IMR-90 (cell line): ENCODE measurements at regions not wholly inside any gene's neighbourhood (a gene's known extent, or its start where the extent isn't known, plus 50 kb on each side); places are given as distances from the start of the nearest gene placed in this dataset.
A peak's percentile ranks its signal among the peaks of the same experiment; 100 is the strongest.

ENCODE experiments used
- ATAC-seq: fragments of 200-7000 bp; cut with Tn5 transposase; 2 replicates; pipeline ENCODE4 v1.9.1; 2020; ENCODE audit warnings: low read depth, mild to moderate bottlenecking, moderate library complexity
- BruUV-seq: library from RNA; stranded (reverse); fragments of 400-500 nt; replicated peaks from 2 replicates; lab custom pipeline; 2021; lab: Mats Ljungman, UMichigan
- CTCF ChIA-PET: fragments of 300-600 bp; formaldehyde crosslinking; extraction: SDS; loops from one replicate; lab custom pipeline; 2021; ENCODE audit warnings: antibody characterized with exemption; lab: Yijun Ruan, JAX
- POLR2A ChIA-PET: fragments of 300-600 bp; sonication (Branson Sonifier 250); formaldehyde crosslinking; loops from one replicate; lab custom pipeline; 2022; ENCODE audit warnings: antibody characterized with exemption; ENCODE audit not compliant: unreplicated experiment; lab: Charles Lee
- DNase-seq: peaks from one replicate; pipeline ENCODE4 v3.0.0; 2013
- H2AFZ ChIP-seq: replicated peaks from 2 replicates; pipeline ENCODE3; 2013; ENCODE audit warnings: low read length, mild to moderate bottlenecking; ENCODE audit not compliant: poor library complexity
- H2AK5ac ChIP-seq: 2 replicates; pipeline ENCODE4 v1.6.1; 2013; ENCODE audit warnings: low read depth, low read length, inconsistent platforms
- H2AK9ac ChIP-seq: replicated peaks from 2 replicates; pipeline ENCODE3; 2013; ENCODE audit warnings: mild to moderate bottlenecking, low read depth, low read length, moderate library complexity; ENCODE audit not compliant: poor library complexity
- H2BK120ac ChIP-seq: 2 replicates; pipeline ENCODE4 v1.6.1; 2013; ENCODE audit warnings: low read depth, low read length, inconsistent platforms
- H2BK15ac ChIP-seq: 3 replicates; pipeline ENCODE4 v1.6.1; 2013; ENCODE audit warnings: low read depth, low read length, inconsistent platforms
- H2BK20ac ChIP-seq: 2 replicates; pipeline ENCODE4 v1.6.1; 2013; ENCODE audit warnings: low read depth, mild to moderate bottlenecking, inconsistent platforms, low read length, moderate library complexity
- H2BK5ac ChIP-seq: 2 replicates; pipeline ENCODE4 v1.6.1; 2013; ENCODE audit warnings: mild to moderate bottlenecking, low read depth, low read length, inconsistent platforms; ENCODE audit not compliant: poor library complexity, severe bottlenecking
- H3K14ac ChIP-seq: replicated peaks from 2 replicates; pipeline ENCODE4 v1.6.1; 2013; ENCODE audit warnings: low read depth, low read length, inconsistent platforms
- H3K18ac ChIP-seq: 2 replicates; pipeline ENCODE4 v1.6.1; 2013; ENCODE audit warnings: low read depth, low read length, control low read depth
- H3K23ac ChIP-seq: 2 replicates; pipeline ENCODE4 v1.6.1; 2013; ENCODE audit warnings: low read depth, low read length, inconsistent platforms
- H3K27ac ChIP-seq: 2 replicates; pipeline ENCODE4 v1.5.1; 2013; ENCODE audit warnings: mild to moderate bottlenecking, control low read depth, low read length; ENCODE audit not compliant: insufficient read depth
- H3K27me3 ChIP-seq: 2 replicates; pipeline ENCODE4 v1.6.1; 2013; ENCODE audit warnings: low read length; ENCODE audit not compliant: control insufficient read depth, insufficient read depth
- H3K36me3 ChIP-seq: 2 replicates; pipeline ENCODE4 v1.6.1; 2013; ENCODE audit warnings: low read length, mixed read lengths; ENCODE audit not compliant: control insufficient read depth, insufficient read depth
- H3K4ac ChIP-seq: 2 replicates; pipeline ENCODE4 v1.6.1; 2013; ENCODE audit warnings: low read depth, low read length, inconsistent platforms
- H3K4me1 ChIP-seq: 2 replicates; pipeline ENCODE4 v1.6.1; 2013; ENCODE audit warnings: low read length, mixed read lengths; ENCODE audit not compliant: control insufficient read depth, insufficient read depth
- H3K4me2 ChIP-seq: 2 replicates; pipeline ENCODE4 v1.6.1; 2013; ENCODE audit warnings: low read depth, mild to moderate bottlenecking, control low read depth, low read length, moderate library complexity
- H3K4me3 ChIP-seq: 2 replicates; pipeline ENCODE4 v1.5.1; 2013; ENCODE audit warnings: low read depth, mild to moderate bottlenecking, control low read depth, low read length, moderate library complexity; ENCODE audit not compliant: insufficient read depth
- H3K56ac ChIP-seq: 2 replicates; pipeline ENCODE4 v1.6.1; 2013; ENCODE audit warnings: low read length, inconsistent platforms; ENCODE audit not compliant: insufficient read depth; ENCODE audit errors: extremely low read depth
- H3K79me1 ChIP-seq, 2 experiments: 2 replicates each; pipeline ENCODE4 v1.6.1; 2013; ENCODE audit warnings: low read length in 2 of 2, inconsistent platforms in 1 of 2, low read depth in 1 of 2
- H3K9ac ChIP-seq: 2 replicates; pipeline ENCODE4 v1.6.1; 2013; ENCODE audit warnings: low read depth, low read length, control low read depth
- H3K9me1 ChIP-seq: 2 replicates; pipeline ENCODE4 v1.6.1; 2013; ENCODE audit warnings: low read length, inconsistent platforms; ENCODE audit not compliant: insufficient read depth
- H3K9me3 ChIP-seq: 2 replicates; pipeline ENCODE4 v1.6.1; 2013; ENCODE audit warnings: low read length; ENCODE audit not compliant: control insufficient read depth, insufficient read depth
- H4K20me1 ChIP-seq: 2 replicates; pipeline ENCODE4 v1.6.1; 2013; ENCODE audit warnings: low read length, inconsistent platforms; ENCODE audit not compliant: insufficient read depth
- H4K5ac ChIP-seq: 2 replicates; pipeline ENCODE4 v1.6.1; 2013; ENCODE audit warnings: mild to moderate bottlenecking, low read depth, low read length, control low read depth
- H4K8ac ChIP-seq, 2 experiments: 2 replicates each; pipeline ENCODE4 v1.6.1; 2013; ENCODE audit warnings: low read depth in 2 of 2, low read length in 2 of 2, control low read depth in 1 of 2, inconsistent platforms in 1 of 2
- H4K91ac ChIP-seq: 2 replicates; pipeline ENCODE4 v1.6.1; 2013; ENCODE audit warnings: low read depth, low read length, inconsistent platforms; ENCODE audit not compliant: insufficient read depth
- CTCF ChIP-seq: conservative IDR thresholded peaks from 2 replicates; pipeline ENCODE4 v1.5.1; 2012; ENCODE audit warnings: mild to moderate bottlenecking, low read depth, low read length, improper control_type of control experiment
- MAFK ChIP-seq: IDR thresholded peaks from 2 replicates; pipeline ENCODE4 v1.6.1; 2012; ENCODE audit warnings: low read depth, low read length, improper control_type of control experiment
- RAD21 ChIP-seq: IDR thresholded peaks from 2 replicates; pipeline ENCODE4 v1.6.1; 2012; ENCODE audit warnings: low read length, improper control_type of control experiment
- WGBS, 2 experiments: methylation state at CpG; one replicate each; pipeline versions ENCODE4 v1.1.5 to v1.1.7; 2013; ENCODE audit warnings: missing lambda C conversion rate in 2 of 2; ENCODE audit not compliant: insufficient read length in 1 of 2; ENCODE audit errors: extremely low coverage in 2 of 2; 5-methylcytosine and 5-hydroxymethylcytosine counted together
- dilution Hi-C: fragments of 300-500 bp; cut with HindIII; formaldehyde crosslinking; loops from one replicate; pipeline ENCODE4 v1.14.3; 2018; ENCODE audit warnings: low sequenced_read_pairs; ENCODE audit not compliant: unreplicated experiment
- in situ Hi-C: fragments of 300-500 bp; cut with MboI; formaldehyde crosslinking; loops from 3 replicates; pipeline ENCODE4 v1.14.3; 2019; ENCODE audit warnings: low sequenced_read_pairs, inconsistent platforms, mixed read lengths
- intact Hi-C: fragments of 100-400 bp; cut with micrococcal nuclease; formaldehyde crosslinking; loops from 2 replicates; pipeline ENCODE4 v1.10.0; 2022

DNA sequence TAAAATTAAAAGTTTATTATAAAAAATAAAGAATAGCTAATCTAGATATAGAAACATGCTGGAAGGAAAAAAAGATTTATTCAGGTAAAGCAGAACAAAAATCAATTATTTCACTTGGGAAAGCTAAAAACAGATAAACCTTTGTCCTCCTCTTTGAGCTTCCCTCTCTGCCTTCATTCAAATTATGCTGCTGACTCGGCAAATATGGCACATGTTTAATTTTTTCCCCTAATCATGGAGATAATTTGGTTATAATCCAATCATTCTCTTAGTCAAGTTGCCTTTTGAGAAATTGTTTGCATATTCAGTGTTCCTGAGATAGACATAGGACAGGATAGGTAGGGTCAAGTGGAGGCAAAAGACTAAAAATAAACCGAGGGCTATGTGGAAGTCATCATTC is 556.8 kb upstream of the PTCHD4 start:
- dilution Hi-C loops = no loop called here
- Histone ChIP-seq H3K23ac (no peak overlapping the region), H2BK15ac (no peak overlapping the region), H3K79me1 (no peaks in the 10 kb centered on the region), H2BK120ac (no peak overlapping the region), H4K5ac (no peak overlapping the region), H3K9me1 (no peaks in the 10 kb centered on the region), H4K20me1 (no peaks in the 10 kb centered on the region), H2BK5ac (no peak overlapping the region), H3K4me2 (no peak overlapping the region), H4K91ac (no peak overlapping the region), H2BK20ac (no peak overlapping the region), H3K36me3 (no peaks in the 10 kb centered on the region), H3K4me3 (no peak overlapping the region), H3K4ac (no peak overlapping the region), H2AK5ac (no peak overlapping the region), H3K27ac (no peak overlapping the region), H3K27me3 (no peaks in the 10 kb centered on the region; the same call in 1 of the 2 replicates), H3K4me1 (no peaks in the 10 kb centered on the region), H3K9ac (no peak overlapping the region), H2AK9ac (no peak overlapping the region), H3K14ac (no peak overlapping the region), H2AFZ (no peak overlapping the region), H3K9me3 (no peaks in the 10 kb centered on the region), H3K56ac (no peak overlapping the region), H4K8ac (no peak overlapping the region), H3K18ac (no peak overlapping the region)
- ATAC-seq (no peak), DNase-seq (no peak)
- no TSS peak for BruUV-seq
- TF ChIP-seq CTCF (no peak), RAD21 (no peak), MAFK (peak; percentile 94)
- POLR2A ChIA-PET = no interaction called here
- CTCF ChIA-PET = no interaction called here
- in situ Hi-C loops = no loop called here
- no CpG with 5 or more reads among the region's 2 CpGs for WGBS, 2 experiments
- intact Hi-C loops = no loop called here
